Progenitor cell of endocrine pancreas (in vitro differentiated cells): ENCODE measurements at regions not wholly inside any gene's neighbourhood (a gene's known extent, or its start where the extent isn't known, plus 50 kb on each side); places are given as distances from the start of the nearest gene placed in this dataset.

Source experiments
- DNase-seq: peaks from one replicate; pipeline ENCODE4 v3.0.0; 2021; ENCODE audit warnings: low spot score; ENCODE audit not compliant: unreplicated experiment
- H3K27ac Mint-ChIP-seq: 2 replicates; pipeline ENCODE4 v1.8.0; 2021; ENCODE audit warnings: mild to moderate bottlenecking, moderate library complexity, mixed read lengths
- H3K27me3 Mint-ChIP-seq: 2 replicates; pipeline ENCODE4 v1.8.0; 2021; ENCODE audit warnings: mixed read lengths
- H3K36me3 Mint-ChIP-seq: 2 replicates; pipeline ENCODE4 v1.8.0; 2022; ENCODE audit warnings: mixed read lengths; ENCODE audit not compliant: insufficient read depth
- H3K4me1 Mint-ChIP-seq: 2 replicates; pipeline ENCODE4 v1.8.0; 2021; ENCODE audit warnings: low read depth, mixed read lengths
- H3K4me3 Mint-ChIP-seq: 2 replicates; pipeline ENCODE4 v1.8.0; 2021; ENCODE audit warnings: low read depth, mild to moderate bottlenecking, moderate library complexity, mixed read lengths
- H3K9me3 Mint-ChIP-seq: 2 replicates; pipeline ENCODE4 v1.8.0; 2021; ENCODE audit warnings: low read depth, mixed read lengths
- TF ChIP-seq, protein P1 (sequence below): fragments of 200-600 bp; sonication (generic); IDR thresholded peaks from one replicate; pipeline ENCODE4 v1.5.0; 2021; ENCODE audit warnings: antibody characterized with exemption, mild to moderate bottlenecking; ENCODE audit not compliant: unreplicated experiment

DNA sequence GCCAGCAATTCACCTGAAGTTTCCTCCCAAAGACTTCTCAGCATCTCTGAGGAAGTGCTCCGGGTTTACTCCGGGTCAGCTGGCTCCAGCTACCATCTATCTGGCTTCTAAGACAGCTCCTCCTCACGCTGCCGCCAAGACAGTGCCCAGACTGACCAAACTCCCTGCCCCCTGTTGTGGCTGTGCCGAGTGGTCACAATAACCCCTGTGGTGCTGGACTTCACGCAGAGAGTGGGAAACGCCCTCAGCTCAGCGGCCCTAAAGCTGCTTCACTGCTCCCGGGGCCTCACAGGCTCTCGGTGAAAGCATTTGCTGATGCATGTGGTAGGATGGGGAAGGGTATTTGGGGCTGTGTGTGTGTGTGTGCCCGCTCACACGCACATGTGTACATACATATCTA lies 154.8 kb upstream of the ZNF236 start:
- H3K27ac Mint-ChIP-seq = no peak overlapping the region
- no peaks in the 10 kb centered on the region for H3K27me3 Mint-ChIP-seq
- no peaks in the 10 kb centered on the region for H3K9me3 Mint-ChIP-seq
- DNase-seq = no peak
- H3K4me3 Mint-ChIP-seq = no peak overlapping the region
- TF ChIP-seq, protein P1, sequence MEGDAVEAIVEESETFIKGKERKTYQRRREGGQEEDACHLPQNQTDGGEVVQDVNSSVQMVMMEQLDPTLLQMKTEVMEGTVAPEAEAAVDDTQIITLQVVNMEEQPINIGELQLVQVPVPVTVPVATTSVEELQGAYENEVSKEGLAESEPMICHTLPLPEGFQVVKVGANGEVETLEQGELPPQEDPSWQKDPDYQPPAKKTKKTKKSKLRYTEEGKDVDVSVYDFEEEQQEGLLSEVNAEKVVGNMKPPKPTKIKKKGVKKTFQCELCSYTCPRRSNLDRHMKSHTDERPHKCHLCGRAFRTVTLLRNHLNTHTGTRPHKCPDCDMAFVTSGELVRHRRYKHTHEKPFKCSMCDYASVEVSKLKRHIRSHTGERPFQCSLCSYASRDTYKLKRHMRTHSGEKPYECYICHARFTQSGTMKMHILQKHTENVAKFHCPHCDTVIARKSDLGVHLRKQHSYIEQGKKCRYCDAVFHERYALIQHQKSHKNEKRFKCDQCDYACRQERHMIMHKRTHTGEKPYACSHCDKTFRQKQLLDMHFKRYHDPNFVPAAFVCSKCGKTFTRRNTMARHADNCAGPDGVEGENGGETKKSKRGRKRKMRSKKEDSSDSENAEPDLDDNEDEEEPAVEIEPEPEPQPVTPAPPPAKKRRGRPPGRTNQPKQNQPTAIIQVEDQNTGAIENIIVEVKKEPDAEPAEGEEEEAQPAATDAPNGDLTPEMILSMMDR = no peak
- peaks cover 1% of the 10 kb centered on the region for H3K4me1 Mint-ChIP-seq
- no peaks in the 10 kb centered on the region for H3K36me3 Mint-ChIP-seq

DNA sequence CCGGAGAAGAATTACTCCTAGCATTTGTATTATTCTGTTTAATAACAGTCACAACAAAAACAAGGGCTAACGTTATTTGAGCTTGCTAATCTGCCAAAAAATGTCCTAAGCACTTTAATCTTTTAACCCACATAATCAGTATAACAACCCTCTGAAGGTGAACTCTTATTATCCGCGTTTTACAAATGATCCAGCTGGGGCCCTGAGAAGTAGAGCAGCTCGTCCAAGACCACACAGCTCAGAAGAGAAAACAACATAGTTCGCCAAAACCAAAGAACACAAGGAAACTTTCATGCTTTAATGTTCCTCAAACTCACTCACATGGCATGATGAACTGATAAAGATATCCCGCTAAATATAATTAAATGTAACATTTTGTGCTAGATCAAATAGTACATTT lies 159.7 kb upstream of the ZNF236 start:
- Mint-ChIP-seq H3K9me3 (no peaks in the 10 kb centered on the region), H3K27ac (no peak overlapping the region), H3K36me3 (no peaks in the 10 kb centered on the region)

DNA sequence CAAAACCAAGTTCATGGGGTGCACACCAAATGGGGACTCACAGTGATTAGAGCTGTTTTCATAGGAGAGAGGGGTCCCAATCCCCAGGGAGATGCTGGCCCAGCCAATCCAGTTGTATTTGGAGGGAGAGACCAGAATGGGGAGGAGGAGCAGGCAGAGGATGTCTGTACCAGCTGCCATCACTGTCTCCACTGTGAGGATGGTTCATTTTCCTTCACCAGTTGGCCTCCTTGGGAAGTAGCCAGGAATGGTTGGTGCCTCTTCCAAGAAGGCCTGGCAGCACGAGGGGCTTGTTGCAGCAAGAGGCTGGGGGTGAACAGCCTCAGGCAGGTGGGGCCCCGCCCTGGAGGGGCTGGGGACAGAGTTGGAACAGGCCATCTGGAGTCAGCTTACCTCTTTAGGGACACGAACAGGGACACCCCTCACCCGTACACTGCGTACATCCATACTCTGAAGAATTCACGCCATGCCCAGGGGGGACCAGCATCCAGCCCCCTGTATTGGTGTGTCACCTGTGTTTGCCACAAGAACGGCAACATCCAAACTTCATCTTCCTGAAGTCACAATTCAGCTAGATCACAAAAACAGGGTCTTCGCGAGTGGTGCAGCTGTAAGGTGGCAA lies 161.7 kb upstream of the ZNF236 start:
- Mint-ChIP-seq H3K27ac (no peak overlapping the region), H3K27me3 (peaks cover 8% of the 10 kb centered on the region), H3K4me3 (no peak overlapping the region), H3K36me3 (no peaks in the 10 kb centered on the region), H3K9me3 (no peaks in the 10 kb centered on the region), H3K4me1 (no peaks in the 10 kb centered on the region)
- DNase-seq = no peak
- TF ChIP-seq, protein P1 = no peak

More for the DNA sequence above, 159.7 kb upstream of the ZNF236 start:
- no peaks in the 10 kb centered on the region for H3K4me1 Mint-ChIP-seq
- TF ChIP-seq, protein P1 = no peak
- DNase-seq = no peak
- no peak overlapping the region for H3K4me3 Mint-ChIP-seq
- peaks cover 5% of the 10 kb centered on the region for H3K27me3 Mint-ChIP-seq

DNA sequence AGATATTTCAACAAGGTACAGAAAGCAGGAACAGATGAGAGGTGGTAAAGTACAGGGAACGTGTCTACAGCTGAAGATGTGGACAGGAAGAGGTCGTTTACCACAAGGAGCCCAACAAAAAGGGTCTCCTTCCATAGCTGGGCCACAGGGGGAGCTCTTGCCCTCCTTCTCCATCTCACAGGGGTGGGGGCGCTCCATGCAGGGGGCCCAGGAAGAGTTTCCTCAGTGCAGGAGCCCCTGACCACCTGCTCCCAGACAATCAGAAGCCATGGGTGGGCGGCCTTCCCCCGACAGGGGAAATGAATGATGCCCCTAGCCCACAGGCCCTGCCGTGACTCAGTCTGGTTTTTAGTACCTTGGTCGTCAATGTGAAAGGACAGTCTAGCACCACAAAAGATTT lies 163.6 kb upstream of the ZNF516 start:
- Mint-ChIP-seq H3K27me3 (peaks cover 13% of the 10 kb centered on the region), H3K27ac (no peak overlapping the region), H3K9me3 (no peaks in the 10 kb centered on the region), H3K4me3 (no peak overlapping the region), H3K36me3 (no peaks in the 10 kb centered on the region), H3K4me1 (no peaks in the 10 kb centered on the region)
- no peak for DNase-seq
- TF ChIP-seq, protein P1 = peak; percentile 63

DNA sequence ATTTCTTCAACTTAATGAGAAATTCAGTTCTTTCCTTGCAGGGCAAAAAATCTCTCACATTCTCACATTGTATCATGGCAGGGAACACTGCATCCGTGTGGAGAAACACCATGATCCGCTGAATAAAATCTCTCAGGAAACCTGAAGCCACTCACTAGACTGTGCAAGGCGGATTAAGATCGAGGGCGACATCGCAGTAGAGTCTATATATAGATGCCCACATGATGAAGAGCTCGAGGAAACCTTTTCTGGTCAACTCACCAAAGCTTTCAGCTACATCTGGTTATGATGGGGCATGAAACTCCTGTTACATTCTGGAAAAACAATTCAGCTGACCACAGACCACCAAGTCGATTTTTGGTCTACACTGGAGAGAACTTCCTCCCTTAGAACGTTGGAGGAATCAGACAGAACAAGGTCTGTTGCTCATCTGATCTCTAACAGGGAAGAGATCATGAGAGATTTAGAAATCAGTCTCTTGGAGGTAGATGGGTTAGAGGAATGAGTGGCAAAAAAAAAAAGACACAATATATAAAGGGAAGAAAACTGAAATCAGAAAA lies 162.9 kb upstream of the ZNF516 start:
- Mint-ChIP-seq H3K9me3 (no peaks in the 10 kb centered on the region), H3K27ac (no peak overlapping the region), H3K36me3 (no peaks in the 10 kb centered on the region), H3K4me3 (no peak overlapping the region), H3K4me1 (no peaks in the 10 kb centered on the region), H3K27me3 (peaks cover 13% of the 10 kb centered on the region)
- no peak for DNase-seq
- TF ChIP-seq, protein P1 = no peak
